ENCODE measurements at regions not wholly inside any gene's neighbourhood (a gene's known extent, or its start where the extent isn't known, plus 50 kb on each side); places are given as distances from the start of the nearest gene placed in this dataset.

DNA sequence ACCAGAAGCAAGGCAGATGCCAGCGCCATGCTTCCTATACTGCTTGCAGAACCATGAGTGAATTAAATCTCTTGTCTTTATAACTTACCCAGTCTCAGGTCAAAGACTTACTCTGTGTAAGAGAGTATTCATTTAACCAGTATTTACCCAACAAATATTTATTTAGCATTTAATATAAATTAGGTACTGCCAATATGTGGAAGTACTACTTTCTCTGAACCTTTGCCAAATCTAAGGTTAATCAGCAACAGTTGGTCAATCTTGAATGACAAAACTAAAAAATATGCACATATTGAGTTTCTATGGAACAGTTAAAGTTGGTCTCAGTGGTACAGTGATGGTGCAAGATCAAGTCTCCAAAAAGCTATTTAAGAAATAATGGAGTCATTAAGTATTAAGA lies 155.9 kb upstream of the CCNG1 start:
- Histone ChIP-seq H3K27me3 (no peaks in the 10 kb centered on the region), H3K36me3 (no peaks in the 10 kb centered on the region), H3K4me3 (no peak overlapping the region), H3K27ac (no peak overlapping the region), H3K9me3 (no peaks in the 10 kb centered on the region), H3K4me1 (no peaks in the 10 kb centered on the region)
- 92 to 100% methylated on average over 1 of the region's 1 CpG for WGBS, 2 donors (ENCODE audit: low coverage in 1 of 2)
- ATAC-seq: no peak
- no peak for TF ChIP-seq POLR2AphosphoS5 (IDR thresholded peaks at IDR 0.05)
- TF ChIP-seq, protein P1, sequence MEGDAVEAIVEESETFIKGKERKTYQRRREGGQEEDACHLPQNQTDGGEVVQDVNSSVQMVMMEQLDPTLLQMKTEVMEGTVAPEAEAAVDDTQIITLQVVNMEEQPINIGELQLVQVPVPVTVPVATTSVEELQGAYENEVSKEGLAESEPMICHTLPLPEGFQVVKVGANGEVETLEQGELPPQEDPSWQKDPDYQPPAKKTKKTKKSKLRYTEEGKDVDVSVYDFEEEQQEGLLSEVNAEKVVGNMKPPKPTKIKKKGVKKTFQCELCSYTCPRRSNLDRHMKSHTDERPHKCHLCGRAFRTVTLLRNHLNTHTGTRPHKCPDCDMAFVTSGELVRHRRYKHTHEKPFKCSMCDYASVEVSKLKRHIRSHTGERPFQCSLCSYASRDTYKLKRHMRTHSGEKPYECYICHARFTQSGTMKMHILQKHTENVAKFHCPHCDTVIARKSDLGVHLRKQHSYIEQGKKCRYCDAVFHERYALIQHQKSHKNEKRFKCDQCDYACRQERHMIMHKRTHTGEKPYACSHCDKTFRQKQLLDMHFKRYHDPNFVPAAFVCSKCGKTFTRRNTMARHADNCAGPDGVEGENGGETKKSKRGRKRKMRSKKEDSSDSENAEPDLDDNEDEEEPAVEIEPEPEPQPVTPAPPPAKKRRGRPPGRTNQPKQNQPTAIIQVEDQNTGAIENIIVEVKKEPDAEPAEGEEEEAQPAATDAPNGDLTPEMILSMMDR (IDR thresholded peaks at IDR 0.05): no peak
- TF ChIP-seq EP300 (IDR thresholded peaks at IDR 0.05): no peak
- TF ChIP-seq POLR2A (IDR thresholded peaks at IDR 0.05): no peak

GRCh38 chr5:163293836-163294235 lies 143.6 kb upstream of the CCNG1 start:
- H3K9me3 ChIP-seq: no peaks in the 10 kb centered on the region
- H3K27me3 ChIP-seq: no peaks in the 10 kb centered on the region
- H3K4me3 ChIP-seq: no peak overlapping the region
- TF ChIP-seq, protein P1 (IDR thresholded peaks at IDR 0.05): no peak
- WGBS, 2 donors (ENCODE audit: low coverage in 1 of 2): 57 to 67% methylated on average over 1 of the region's 1 CpG
- no peaks in the 10 kb centered on the region for H3K4me1 ChIP-seq
- H3K36me3 ChIP-seq: no peaks in the 10 kb centered on the region
- no peak overlapping the region for H3K27ac ChIP-seq
- ATAC-seq: no peak

DNA sequence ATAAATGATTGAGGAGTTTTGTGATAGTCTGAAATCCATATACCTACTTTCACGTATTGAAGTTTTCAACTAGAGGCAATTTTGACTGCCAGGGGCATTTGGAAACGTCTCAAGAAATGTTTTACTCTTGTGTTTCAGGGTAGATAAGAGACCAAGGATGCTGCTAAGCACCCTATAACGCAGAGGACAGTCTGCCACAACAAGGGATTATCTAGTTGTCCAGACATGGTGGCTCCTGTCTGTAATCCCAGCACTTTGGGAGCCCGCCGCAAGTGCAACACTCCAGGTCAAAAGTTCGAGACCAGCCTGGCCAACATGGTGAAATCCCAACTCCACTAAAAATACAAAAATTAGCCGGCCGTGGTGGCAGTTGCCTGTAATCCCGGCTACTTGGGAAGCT lies 133.7 kb upstream of the CCNG1 start:
- no peak for TF ChIP-seq POLR2A (IDR thresholded peaks at IDR 0.05)
- TF ChIP-seq, protein P1 (IDR thresholded peaks at IDR 0.05): no peak
- no peak for TF ChIP-seq POLR2AphosphoS5 (IDR thresholded peaks at IDR 0.05)
- TF ChIP-seq EP300 (IDR thresholded peaks at IDR 0.05): no peak
- 21 to 43% methylated on average over 3 of the region's 9 CpGs for WGBS, 2 donors (ENCODE audit: low coverage in 1 of 2)
- H3K27me3 ChIP-seq: no peaks in the 10 kb centered on the region
- no peak for ATAC-seq
- H3K4me3 ChIP-seq: no peak overlapping the region
- no peaks in the 10 kb centered on the region for H3K36me3 ChIP-seq
- no peak overlapping the region for H3K27ac ChIP-seq
- no peaks in the 10 kb centered on the region for H3K9me3 ChIP-seq
- H3K4me1 ChIP-seq: no peaks in the 10 kb centered on the region

- H3K4me3 ChIP-seq: no peak overlapping the region
- TF ChIP-seq POLR2AphosphoS5 (IDR thresholded peaks at IDR 0.05): no peak
- TF ChIP-seq POLR2A (IDR thresholded peaks at IDR 0.05): no peak
- no peak for TF ChIP-seq EP300 (IDR thresholded peaks at IDR 0.05)
- TF ChIP-seq, protein P1 (IDR thresholded peaks at IDR 0.05): no peak
- WGBS, 2 donors (ENCODE audit: low coverage in 1 of 2): 45 to 66% methylated on average over 3 of the region's 3 CpGs
- ATAC-seq: no peak
- no peaks in the 10 kb centered on the region for H3K36me3 ChIP-seq
- no peak overlapping the region for H3K27ac ChIP-seq
- H3K9me3 ChIP-seq: no peaks in the 10 kb centered on the region
- H3K27me3 ChIP-seq: no peaks in the 10 kb centered on the region
- H3K4me1 ChIP-seq: no peaks in the 10 kb centered on the region
Measured at GRCh38 chr5:163305655-163306054, 131.7 kb upstream of the CCNG1 start.

DNA sequence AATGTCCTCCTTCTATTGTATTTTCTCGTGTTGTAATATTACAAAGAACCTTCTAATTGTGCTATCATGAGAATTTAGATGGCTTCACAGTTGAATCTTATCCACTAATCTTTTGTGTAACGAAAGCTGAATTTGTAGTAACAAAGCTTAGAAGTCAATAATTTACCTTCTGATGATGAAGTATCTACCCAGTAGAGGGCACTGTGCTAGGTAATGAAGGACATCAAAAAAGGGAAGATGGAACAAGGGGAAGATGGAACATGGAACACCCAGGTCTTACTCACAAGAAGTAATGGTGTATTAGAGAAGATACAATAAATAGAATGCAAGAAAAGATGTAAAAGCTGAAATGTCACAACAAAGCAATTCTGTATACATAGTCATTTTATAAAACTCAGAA lies 131.0 kb upstream of the CCNG1 start:
- Histone ChIP-seq H3K27ac (no peak overlapping the region), H3K9me3 (no peaks in the 10 kb centered on the region), H3K4me3 (no peak overlapping the region), H3K4me1 (no peaks in the 10 kb centered on the region), H3K36me3 (no peaks in the 10 kb centered on the region), H3K27me3 (no peaks in the 10 kb centered on the region)
- TF ChIP-seq POLR2AphosphoS5 (IDR thresholded peaks at IDR 0.05): no peak
- TF ChIP-seq EP300 (IDR thresholded peaks at IDR 0.05): no peak
- TF ChIP-seq, protein P1 (IDR thresholded peaks at IDR 0.05): no peak
- no peak for TF ChIP-seq POLR2A (IDR thresholded peaks at IDR 0.05)
- WGBS, 2 donors (ENCODE audit: low coverage in 1 of 2): 63 to 65% methylated on average over 2 of the region's 2 CpGs
- no peak for ATAC-seq
